Thyroid gland (tissue), 4 donors: ENCODE measurements at regions not wholly inside any gene's neighbourhood (a gene's known extent, or its start where the extent isn't known, plus 50 kb on each side); places are given as distances from the start of the nearest gene placed in this dataset.

Experiments used
- CTCF ChIP-seq, 6 experiments: fragments of 200-600 bp in 3 of 6; fragments of 450-650 bp in 3 of 6; sonication (generic) in 3 of 6; IDR thresholded peaks; one replicate each; pipeline ENCODE4 v1.5.1; 2016 to 2019; ENCODE audit warnings: antibody characterized with exemption in 6 of 6, mild to moderate bottlenecking in 2 of 6, inconsistent platforms in 1 of 6, moderate library complexity in 1 of 6
- POLR2A ChIP-seq, 2 donors: fragments of 450-650 bp; IDR thresholded peaks; one replicate each; pipeline ENCODE4 v1.6.1; 2017; ENCODE audit warnings: antibody characterized with exemption in 2 of 2, mild to moderate bottlenecking in 2 of 2, moderate library complexity in 1 of 2

GRCh38 chr1:94303005-94303404 lies 65.6 kb upstream of the ARHGAP29 start:
- TF ChIP-seq POLR2A (IDR thresholded peaks at IDR 0.05) (no peak), CTCF (IDR thresholded peaks at IDR 0.05) (no peak)
